Smooth muscle cell of the brain vasculature (primary cell): ENCODE measurements at regions not wholly inside any gene's neighbourhood (a gene's known extent, or its start where the extent isn't known, plus 50 kb on each side); places are given as distances from the start of the nearest gene placed in this dataset.
"Not testable (repeated sequence)": the region's sequence is repeated elsewhere in the genome, so short reads cannot be mapped to it uniquely, and the experiment has no call there.

Experiments
- DNase-seq: peaks from one replicate; pipeline ENCODE4 v3.0.0-alpha.2; 2012; ENCODE audit warnings: low read depth, low spot score

DNA sequence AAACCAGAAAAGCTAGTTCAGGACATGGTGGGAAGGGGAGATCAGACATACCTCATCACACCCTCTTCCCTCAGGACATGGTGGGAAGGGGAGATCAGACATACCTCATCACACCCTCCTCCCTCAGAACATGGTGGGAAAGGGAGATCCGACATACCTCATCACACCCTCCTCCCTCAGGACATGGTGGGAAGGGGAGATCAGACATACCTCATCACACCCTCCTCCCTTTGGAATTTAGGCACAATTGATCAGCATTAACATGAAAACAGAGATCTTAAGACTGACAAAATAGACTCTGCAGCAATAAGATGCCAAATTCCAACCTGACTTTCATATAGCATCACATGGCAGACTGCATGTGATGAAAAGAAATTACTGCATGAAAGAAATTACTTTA lies 412.7 kb upstream of the ZNF717 start:
- DNase-seq: no peak

DNA sequence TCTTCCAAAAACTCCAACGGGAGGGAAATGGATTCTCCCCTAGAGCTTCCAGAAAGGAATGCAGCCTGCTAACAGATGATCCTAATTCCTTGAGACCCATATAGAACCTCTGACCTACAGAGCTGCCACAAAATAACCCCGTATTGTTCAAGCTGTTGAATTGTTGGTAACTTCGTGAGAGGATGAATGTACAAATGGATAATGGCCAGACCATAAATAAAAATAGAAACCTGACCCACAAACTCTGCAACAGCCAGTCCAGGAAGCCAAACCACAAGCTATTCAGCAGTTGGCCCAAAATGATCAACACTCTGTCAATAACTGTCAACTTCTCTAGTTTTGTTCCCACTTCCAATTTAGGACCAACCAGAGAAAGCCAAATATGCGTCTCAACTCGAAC lies 414.0 kb upstream of the ZNF717 start:
- DNase-seq: no peak

DNA sequence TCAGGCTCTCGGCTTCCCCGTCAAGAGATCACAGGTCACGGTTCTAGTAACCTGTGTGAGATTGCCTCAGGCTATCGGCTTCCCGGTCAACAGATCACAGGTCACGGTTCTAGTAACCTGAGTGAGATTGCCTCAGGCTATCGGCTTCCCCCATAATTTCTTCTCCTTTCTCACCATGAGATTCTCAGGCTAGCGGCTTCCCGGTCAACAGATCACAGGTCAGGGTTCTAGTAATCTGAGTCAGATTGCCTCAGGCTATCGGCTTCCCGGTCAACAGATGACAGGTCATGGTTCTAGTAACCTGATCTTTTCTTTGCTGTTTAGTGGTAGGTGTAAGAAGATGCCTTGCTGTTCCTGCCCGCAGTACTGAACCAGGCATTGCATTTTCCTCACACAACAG lies 418.2 kb upstream of the ZNF717 start:
- no peak for DNase-seq

DNA sequence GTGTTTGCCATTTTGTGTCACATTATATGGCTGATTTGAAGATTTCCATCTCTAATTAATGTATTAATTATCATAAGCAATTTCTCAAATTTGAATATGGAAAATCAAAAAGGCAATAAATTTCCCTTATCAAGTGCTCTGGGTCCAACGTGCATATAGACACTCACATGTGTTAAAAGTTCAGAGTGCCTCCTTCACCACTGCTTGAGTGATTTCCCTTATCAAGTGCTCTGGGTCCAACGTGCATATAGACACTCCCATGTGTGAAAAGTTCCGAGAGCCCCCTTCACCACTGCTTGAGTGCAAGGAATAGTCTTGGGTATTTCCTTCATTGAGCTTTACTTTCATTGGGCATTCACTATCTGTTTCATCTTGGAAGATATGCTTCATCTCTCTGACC lies 421.0 kb upstream of the ZNF717 start:
- DNase-seq: no peak

DNA sequence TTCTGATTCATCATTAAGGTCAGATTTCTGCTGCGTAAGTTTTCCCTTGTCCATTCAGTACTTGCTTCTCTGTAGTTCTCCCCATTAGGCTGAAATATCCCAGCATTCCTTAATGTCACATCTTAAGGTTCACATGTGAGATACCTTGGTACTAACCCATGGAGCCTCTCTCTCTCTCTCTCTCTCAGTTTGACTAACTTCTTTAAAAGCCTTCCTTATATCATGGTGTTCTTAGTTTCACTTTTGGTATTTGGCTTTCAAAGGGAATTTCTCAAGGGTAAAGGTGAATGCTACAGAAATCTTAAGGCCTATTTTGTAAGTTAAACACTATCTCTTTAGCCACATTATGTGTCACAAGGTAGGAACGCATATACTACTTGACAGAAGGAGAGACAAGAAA lies 427.3 kb upstream of the ZNF717 start:
- no peak for DNase-seq

DNA sequence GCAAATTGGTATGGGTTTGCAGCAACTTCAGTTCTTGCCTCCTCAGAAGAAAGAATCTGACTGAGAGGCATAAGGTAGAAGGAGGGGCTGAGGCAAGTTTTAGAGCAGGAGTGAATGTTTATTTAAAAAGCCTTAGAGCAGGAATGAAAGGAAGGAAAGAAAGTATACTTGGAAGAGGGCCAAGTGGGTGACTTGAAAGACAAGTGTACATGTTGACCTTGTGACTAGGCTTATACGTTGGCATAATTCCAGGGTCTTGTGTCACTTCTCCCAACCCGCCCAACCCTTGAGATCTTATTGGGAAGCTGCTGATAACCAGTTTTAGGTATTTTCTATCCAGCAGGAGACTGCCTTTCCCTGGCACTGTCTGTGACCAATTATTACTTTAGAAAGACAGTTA lies 436.9 kb upstream of the ZNF717 start:
- DNase-seq: no peak

DNA sequence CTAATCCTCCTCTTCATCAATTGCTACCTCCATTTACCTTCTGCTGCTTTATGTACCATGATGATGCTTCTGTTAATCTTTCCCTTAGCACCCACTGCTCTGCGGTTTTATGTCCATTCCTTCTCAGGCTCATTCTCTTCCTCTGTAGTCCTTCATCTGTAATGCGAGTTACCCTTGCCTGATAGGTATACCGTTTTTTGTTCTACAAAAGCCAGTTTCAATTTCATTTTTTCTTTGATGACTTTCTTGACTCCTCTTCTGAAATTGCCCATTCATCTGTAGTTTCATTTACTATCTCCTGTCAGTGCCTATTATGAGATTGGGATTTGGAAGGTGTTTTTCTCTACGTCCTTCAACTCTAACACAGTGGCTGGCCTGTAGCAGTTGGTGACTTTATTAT lies 445.9 kb upstream of the ZNF717 start:
- DNase-seq: no peak

DNA sequence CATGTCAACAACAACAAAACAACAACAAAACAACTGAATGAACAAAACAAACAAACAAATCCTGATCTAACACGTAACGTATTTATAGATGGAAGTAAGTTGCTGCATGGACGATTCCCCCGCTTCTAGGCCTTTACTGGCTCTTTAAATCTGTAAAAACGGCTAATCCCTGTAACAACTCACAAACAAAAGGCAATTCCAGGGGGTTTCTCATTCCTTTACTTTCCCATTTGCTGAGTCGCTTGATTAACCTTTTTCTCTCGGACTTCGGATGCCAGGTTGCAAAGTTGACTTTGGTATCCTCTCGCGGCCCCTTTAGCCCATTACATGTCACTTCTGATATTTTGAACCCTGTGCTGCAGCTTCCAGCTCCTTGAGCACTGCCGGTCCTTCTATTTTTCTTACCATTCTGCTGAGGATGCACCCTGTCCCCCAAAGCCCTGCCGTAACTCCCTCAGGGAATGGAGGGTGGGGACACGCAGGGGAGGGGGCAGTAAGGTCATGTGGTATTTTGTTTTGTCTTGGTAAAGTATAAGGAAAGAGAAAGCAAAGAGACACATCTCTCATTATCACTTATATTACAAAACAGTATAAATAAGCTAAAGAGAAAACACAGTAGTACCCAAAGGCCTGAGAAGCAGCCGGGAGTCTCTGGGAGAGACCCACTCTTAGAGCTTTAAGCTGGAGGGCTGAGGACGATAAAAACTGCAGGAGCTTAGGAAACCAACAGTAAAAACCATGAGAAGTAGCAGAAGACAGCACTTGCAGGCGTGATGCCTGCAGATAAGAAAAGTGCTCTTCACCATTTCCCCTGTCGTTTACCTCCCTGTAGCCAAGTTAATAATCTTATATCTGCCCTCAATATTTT lies 457.8 kb upstream of the ZNF717 start:
- no peak for DNase-seq

DNA sequence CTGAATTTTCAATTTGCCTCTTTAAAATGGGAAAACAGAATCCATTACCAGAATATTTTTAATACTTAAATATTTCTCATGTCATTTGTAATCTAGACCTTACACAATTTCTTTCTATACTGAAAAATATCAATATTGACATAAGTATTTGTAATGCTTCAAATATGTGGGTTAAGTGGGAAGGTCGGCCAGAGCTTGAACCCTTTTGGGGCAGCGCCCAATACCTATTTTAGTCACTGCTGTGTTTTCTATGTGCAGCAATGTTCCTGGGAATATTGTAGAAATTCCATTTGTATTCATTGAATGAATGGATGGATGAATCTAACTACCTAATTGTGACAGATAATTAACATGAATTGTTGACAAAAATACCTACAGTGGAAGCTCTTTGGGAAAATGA lies 459.7 kb upstream of the ZNF717 start:
- DNase-seq: no peak

DNA sequence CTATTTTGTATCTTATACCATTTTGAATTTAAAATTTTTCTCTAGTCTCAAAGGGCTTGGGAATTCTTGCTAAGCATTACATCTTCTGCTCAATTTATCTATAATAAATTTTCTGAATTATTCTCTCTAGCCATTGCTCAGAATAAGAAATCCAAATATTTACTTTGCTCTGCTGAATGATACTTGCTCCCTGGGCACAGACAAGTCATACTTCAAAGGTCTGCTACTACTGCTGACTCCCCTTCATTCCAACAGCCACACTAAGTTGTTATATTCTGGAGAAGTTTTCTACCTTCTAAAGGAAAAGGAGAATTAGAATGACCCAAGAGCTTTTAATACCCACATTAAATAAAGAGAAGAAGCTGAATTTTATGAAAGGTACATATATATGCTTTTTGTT lies 460.3 kb upstream of the ZNF717 start:
- DNase-seq: no peak

DNA sequence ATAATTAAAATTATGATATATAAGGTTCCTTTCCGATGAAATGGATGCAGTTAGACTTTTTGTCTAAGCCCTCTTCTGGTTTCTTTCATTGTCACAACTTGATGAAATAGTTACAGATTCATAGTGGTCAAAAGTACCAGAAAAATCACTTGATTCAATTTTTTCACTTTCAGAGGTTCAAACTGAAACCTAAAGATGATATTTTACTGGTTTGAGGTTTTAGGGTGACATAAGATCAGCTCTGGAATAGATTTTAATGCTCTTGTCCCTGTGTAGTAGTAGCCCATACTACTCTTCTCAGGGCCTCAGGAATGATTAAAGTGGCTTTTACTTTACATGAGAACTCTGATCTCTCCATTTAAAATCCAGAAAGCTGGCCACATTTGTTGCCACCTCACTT lies 479.1 kb upstream of the ZNF717 start:
- no peak for DNase-seq

DNA sequence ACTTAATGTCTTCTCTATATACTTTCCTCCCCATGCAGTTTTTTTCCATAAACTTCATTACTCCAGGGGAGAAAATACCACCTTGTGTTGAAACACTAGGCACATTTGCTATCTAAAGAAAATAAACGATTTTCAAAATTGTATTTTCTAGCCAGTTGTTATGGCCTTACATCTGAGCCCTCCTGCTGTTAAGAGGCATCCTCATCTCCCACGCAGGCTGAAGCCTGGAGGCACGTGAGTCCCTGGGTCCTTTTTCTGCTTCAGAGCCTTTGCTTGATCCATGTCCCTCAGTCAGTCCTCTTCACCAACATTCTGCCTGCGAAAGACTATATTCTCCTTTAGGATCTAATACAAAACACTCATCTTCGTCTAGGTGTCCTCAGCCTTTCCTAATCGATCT lies 479.6 kb upstream of the ZNF717 start:
- DNase-seq: no peak

DNA sequence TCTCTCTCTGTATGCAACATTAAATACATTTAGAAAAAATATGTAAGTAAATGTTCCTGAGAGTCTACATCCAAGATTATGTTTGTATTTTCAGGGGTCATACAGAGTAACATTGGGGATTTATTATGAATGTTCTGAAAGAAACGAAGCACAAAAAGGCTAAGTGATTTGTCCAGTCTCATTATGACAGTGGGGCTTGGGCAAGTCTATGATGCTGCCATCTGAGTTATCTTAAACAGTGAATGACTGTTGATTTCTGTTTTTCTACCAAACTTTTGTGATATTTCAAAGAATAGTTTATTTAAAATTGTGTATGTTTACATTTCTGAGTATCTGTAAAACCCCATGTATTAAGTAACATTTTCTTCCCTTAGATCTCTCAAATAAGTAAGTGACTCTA lies 481.2 kb upstream of the ZNF717 start:
- no peak for DNase-seq

DNA sequence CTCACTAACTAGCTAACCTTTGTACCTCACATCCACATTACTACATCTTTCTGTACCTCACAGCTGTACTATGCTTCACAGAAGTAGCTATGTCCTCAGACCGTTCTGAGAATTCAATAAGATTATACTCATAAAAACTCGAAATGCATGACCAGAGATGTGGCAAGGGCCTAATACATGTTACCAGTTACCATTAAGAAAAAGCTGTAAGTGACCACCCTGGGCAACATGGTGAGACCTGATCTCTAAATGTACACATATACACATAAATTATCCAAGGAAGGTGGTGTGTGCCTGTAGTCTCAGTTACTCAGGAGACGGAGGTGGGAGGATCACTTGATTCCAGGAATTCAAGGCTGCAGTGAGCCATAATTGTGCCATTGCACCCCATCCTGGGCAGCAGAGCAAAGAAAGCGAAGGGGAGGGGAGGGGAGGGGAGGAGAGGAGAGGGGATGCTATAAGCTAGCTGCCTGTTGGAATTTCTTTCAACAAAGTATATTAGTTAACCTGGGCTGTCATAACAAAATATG lies 482.6 kb upstream of the ZNF717 start:
- no peak for DNase-seq

DNA sequence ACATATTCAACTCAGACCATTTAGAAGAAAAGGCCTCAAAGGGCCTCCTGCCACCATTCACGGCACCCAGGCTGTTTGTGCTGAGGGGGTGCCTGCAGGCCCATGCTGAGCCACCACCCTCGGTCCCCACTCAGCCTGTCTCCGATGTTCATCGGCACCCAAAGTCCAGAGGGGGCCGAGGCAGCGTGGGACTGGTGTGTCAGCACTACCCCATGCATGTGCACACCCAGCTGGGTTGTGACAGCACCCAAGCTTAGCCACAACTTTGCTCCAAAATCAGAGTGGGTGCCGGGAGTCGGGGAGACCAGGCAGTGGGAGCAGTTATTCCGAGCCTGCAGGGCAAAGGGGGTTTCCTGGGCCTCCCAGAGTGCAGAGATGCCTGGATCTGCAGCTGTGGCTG lies 508.5 kb upstream of the ZNF717 start:
- no peak for DNase-seq

DNA sequence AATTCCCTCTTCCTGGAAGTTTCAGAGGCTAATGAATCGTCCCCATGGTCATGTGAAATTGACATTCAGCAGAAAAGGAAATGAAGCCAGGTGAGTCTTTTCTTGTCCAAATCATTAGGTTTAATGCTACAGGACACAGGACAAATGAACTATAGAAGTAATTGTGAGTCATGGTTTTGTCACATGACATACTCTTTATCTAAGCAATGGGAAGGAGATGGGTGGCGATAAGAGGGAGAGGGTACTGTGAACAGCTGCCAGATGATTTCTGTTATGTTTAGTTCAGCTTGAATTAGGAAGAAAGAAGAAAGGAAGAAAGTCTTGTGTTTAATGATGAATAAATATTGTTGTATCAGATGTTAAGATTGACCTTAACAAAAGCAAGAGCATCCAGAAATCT lies 515.4 kb upstream of the ZNF717 start:
- no peak for DNase-seq

DNA sequence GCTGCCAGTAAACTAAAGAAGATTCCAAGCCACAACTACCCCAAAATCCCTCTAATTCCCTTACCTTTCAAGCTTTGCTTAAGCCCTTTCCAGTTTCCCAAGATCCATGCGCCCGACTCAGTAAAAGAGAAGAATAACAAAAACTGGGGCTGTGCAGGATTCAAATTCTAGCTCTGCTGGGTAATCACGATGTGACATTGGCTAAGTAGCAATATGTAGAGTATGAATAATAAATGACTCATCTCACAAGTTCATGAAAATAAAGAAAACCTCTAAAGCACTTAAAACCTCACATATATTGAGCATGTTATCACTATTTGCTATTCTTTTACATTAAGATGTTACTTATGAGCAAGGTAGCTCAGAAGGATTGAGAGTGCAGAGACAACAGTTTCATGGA lies 522.2 kb upstream of the ZNF717 start:
- DNase-seq: no peak

DNA sequence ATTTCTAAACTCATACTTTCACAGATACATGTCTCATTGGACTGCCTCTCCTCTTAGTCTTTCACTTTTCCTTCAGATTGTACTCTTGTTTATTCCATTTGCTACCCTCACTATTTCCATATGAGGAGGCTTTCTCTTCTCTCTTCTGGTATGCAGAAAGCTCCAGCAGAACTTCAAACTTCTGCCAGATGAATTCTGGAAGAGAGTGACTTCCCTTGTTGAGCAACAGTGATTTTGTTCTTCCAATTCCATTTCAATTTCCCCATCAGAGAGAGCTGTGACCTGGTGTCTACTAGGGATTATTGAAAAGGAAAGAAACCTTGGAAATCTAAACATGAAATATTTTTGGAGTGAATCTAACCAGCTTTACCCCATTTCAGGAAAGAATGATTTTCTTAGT lies 523.2 kb upstream of the ZNF717 start:
- no peak for DNase-seq

DNA sequence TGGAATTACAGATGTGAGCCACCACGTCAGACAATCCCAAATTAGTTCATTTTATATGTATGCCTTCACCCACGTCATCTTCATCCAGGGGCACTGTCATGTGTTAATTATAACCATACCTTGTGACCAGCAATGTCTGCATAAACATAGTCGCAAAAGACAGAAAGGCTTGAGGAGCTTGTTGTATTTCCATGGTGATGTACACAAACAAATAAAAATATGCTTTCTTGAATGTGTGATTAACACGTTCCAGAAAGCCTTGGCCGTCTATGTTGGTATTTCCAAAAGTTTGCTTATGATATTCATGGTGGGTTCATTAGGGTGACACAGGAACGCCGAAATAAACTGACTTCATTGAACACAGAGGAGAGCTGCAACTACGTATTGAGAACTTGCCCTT lies 524.7 kb upstream of the ZNF717 start:
- DNase-seq: no peak

DNA sequence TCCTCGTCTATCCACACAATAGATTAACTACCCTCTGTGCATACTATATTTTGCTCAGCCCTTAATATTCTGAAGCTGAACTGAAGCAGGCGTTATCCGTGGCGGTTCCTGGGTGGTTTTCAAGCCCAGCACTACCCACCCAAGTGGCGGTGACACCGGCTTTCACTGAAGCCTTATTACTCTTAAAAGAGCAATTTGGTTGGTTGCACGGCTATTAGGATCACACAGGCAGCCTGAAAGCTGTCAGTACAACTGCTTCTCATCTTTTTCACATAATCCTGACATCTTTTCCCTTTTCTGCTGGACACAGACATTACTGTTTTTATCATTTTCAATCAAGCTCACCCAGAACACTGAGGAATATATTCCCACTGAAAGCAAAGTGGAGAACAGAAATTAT lies 525.3 kb upstream of the ZNF717 start:
- no peak for DNase-seq

DNA sequence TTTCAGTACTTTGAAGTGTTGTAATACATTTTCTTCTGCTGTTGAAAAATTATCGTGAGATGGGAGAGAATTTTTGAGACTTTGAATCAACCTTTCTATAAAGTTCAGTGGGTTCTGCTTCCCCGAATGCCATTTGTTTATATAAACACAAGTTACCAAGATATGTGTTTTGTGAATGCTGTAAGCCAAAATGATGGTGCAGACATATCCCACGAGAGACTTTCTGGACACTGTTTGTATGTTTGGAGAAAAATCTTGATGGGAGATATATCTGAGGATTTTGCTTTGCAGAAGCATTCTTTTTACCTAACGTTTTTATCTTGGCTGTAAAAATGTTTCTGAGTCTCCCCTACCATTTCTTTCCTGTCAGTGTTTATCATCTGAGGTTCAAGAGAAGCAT lies 526.6 kb upstream of the ZNF717 start:
- no peak for DNase-seq

DNA sequence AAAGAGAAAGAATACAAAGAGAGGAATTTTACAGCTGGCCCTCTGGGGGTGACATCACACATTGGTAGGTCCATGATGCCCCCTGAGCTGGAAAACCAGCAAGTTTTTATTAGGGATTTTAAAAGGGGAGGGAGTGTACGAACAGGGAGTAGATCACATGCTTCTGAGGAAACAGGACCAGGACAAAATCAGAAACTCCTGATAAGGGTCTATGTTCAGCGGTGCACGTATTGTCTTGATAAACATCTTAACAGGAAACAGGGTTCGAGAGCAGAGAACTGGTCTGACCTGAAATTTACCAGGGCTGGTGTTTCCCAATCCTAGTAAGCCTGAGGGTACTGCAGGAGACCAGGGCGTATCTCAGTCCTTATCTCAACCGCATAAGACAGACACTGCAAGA lies 530.6 kb upstream of the ZNF717 start:
- not testable (repeated sequence) for DNase-seq

DNA sequence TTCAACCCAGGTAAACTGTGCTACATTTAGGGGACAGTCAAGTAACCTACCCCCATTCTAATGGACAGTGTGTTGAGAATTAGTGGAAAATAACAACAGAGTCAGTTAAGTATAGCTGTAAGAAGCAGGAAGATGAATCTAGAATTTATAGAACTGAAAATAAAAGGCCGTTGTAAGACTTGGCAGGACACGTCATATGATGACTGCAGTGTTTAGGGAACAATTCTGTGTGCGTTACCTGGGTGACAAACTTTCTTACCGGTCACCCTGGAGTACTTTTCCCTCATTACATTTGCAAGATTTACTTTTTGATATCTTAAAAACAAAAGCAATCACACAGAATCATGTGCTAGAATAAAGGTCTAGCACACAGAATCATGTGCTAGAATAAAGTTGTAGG lies 536.3 kb upstream of the ZNF717 start:
- DNase-seq: no peak

DNA sequence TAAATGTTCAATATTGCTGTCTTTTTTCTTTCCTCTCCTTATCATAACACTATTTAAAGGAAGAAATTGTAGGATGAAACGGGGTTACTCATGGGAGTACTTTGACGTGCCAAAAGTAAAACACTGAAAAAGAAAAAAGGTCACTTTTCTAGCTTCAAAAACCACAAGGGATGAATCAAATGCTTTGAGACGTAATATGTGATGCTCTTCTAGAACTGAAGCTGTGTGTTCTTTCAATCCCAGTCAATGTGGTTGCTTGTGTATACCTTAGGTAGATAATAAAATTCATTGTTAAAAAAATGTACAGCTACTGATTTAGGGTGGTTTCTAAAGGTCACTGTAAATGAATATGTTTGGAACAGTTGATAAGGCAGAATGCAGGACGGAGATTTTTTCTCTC lies 538.8 kb upstream of the ZNF717 start:
- no peak for DNase-seq
